NT2/D1 (cell line): ENCODE measurements at regions not wholly inside any gene's neighbourhood (a gene's known extent, or its start where the extent isn't known, plus 50 kb on each side); places are given as distances from the start of the nearest gene placed in this dataset.

Experiments used
- SUZ12 ChIP-seq: IDR thresholded peaks from 2 replicates; pipeline ENCODE4 v1.6.1; 2011; ENCODE audit not compliant: insufficient read length, insufficient read depth; ENCODE audit errors: extremely low read depth
- YY1 ChIP-seq: IDR thresholded peaks from 2 replicates; pipeline ENCODE4 v1.6.1; 2011; ENCODE audit not compliant: insufficient read length, insufficient read depth
- ZNF274 ChIP-seq: IDR thresholded peaks from 2 replicates; pipeline ENCODE4 v1.6.1; 2011; ENCODE audit warnings: mild to moderate bottlenecking, low read depth, low read length

- TF ChIP-seq YY1 (no peak), ZNF274 (no peak), SUZ12 (no peak)
Measured at GRCh38 chr16:48682971-48683370, 73.0 kb upstream of the N4BP1 start.
